H1 (cell line): ENCODE measurements at regions not wholly inside any gene's neighbourhood (a gene's known extent, or its start where the extent isn't known, plus 50 kb on each side); places are given as distances from the start of the nearest gene placed in this dataset.

Experiments
- BACH1 ChIP-seq: IDR thresholded peaks from 2 replicates; pipeline ENCODE4 v1.6.1; 2012; ENCODE audit warnings: low read length, improper control_type of control experiment
- CTBP2 ChIP-seq: IDR thresholded peaks from 2 replicates; pipeline ENCODE4 v1.7.0; 2011; ENCODE audit warnings: borderline replicate concordance, mild to moderate bottlenecking, moderate library complexity, mixed read lengths, low read length; ENCODE audit not compliant: insufficient read depth, insufficient read length
- NANOG ChIP-seq: IDR thresholded peaks from 2 replicates; pipeline ENCODE4 v1.6.1; 2011; ENCODE audit warnings: low read length, low read depth, mild to moderate bottlenecking, inconsistent platforms; ENCODE audit not compliant: insufficient read depth, poor library complexity, severe bottlenecking
- SP1 ChIP-seq: IDR thresholded peaks from 2 replicates; pipeline ENCODE4 v1.6.1; 2011; ENCODE audit warnings: low read depth, low read length
- SRF ChIP-seq: IDR thresholded peaks from 2 replicates; pipeline ENCODE4 v1.6.1; 2011; ENCODE audit warnings: mild to moderate bottlenecking, low read depth, low read length, moderate library complexity
- TBP ChIP-seq: IDR thresholded peaks from 2 replicates; pipeline ENCODE4 v1.6.1; 2011; ENCODE audit warnings: low read depth, low read length, improper control_type of control experiment
- ZNF274 ChIP-seq: IDR thresholded peaks from 2 replicates; pipeline ENCODE4 v1.7.0; 2012; ENCODE audit warnings: low read length, borderline replicate concordance; ENCODE audit errors: extremely low read depth

DNA sequence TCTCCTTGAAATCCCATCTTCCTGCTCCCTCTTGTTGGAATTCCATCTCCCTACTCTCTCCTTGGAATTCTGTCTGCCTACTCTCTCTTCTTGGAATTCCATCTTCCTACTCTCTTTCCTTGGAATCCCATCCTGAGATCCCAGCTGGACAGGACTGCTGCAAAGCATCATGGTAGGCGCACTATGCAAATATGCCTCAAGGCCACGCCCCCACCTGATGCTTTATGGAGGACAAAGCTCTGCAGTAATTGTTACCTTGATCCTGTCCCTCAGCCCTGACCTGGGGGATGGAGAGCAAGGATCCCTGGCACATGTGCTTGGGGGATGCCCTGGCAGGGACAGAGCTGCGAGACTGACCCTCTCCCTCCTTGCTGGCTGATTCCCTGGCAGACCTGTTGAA lies 185.6 kb downstream of the TBX5 start (continued):
- no peak for TF ChIP-seq CTBP2
- no peak for TF ChIP-seq NANOG
- no peak for TF ChIP-seq TBP
- no peak for TF ChIP-seq SP1
- TF ChIP-seq ZNF274 = no peak
- no peak for TF ChIP-seq BACH1
- TF ChIP-seq SRF = no peak
